ENCODE measurements at regions not wholly inside any gene's neighbourhood (a gene's known extent, or its start where the extent isn't known, plus 50 kb on each side); places are given as distances from the start of the nearest gene placed in this dataset.

DNA sequence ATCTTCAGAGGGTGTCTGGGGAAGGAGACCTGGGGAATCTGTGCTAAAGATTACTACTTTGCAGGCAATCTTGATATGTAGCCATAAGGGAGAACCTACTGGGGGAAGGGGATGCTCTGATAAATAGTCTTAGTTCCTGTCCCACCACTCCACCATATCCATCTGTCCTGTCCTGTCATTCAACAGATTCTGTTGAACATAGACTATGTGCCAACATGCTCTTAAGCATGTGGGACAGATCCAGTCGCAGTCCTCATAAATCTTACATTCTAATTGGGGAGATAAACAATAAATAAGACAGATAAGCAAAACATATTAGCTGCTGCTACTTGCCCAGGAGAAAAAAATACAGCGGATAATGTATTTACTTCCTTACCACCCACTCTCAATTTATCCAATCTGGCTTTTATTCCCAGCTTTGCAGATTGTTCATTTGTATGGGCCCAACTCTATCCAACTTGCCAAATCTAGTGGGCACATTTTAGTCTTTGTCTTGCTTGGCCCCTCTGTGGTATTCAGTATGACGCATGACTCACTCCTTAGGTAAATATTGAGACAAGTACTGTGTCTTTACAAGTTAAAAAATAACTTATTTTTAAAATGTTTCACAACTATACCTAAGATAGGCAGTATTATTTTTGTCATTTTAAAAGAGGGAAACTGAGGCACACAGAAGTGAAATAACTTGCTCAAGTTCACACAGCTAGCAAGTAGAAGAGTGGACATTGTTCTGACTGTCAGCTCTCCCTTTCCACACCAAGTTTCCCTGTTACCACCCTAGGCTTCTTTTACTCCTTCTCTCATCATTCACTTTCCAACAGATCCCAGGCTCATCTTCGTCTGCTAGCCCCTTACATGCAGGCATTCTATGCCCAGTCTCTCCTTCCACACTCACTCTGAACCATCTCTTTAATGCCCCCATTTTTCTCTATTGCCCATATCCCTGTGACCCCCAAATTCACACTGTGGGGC, 133.6 kb upstream of the SESN3 start (continued):
- no peak for TF ChIP-seq RNF2 (IDR thresholded peaks at IDR 0.05; ENCODE audit: borderline replicate concordance, low read depth, low read length, missing control alignments, poor library complexity, severe bottlenecking)
- no peak for TF ChIP-seq SUZ12 (IDR thresholded peaks at IDR 0.05; ENCODE audit: low read length)
- no peak for TF ChIP-seq CHD7 (IDR thresholded peaks at IDR 0.05; ENCODE audit: insufficient replicate concordance, low read length)
- TF ChIP-seq SP1 (IDR thresholded peaks at IDR 0.05; ENCODE audit: low read depth, low read length), result no peak
- TF ChIP-seq BACH1 (IDR thresholded peaks at IDR 0.05; ENCODE audit: low read length), result no peak
- no peak for TF ChIP-seq ATF3 (IDR thresholded peaks at IDR 0.05; ENCODE audit: insufficient read depth, low read depth, low read length)
- TF ChIP-seq BRCA1 (IDR thresholded peaks at IDR 0.05; ENCODE audit: low read depth, low read length), result no peak
